Fibroblast of skin of right quadriceps (primary cell): ENCODE measurements at regions not wholly inside any gene's neighbourhood (a gene's known extent, or its start where the extent isn't known, plus 50 kb on each side); places are given as distances from the start of the nearest gene placed in this dataset.
"Not testable (repeated sequence)": the region's sequence is repeated elsewhere in the genome, so short reads cannot be mapped to it uniquely, and the experiment has no call there.

Experiments
- DNase-seq: peaks from one replicate; pipeline ENCODE4 v3.0.0-alpha.2; 2013

DNA sequence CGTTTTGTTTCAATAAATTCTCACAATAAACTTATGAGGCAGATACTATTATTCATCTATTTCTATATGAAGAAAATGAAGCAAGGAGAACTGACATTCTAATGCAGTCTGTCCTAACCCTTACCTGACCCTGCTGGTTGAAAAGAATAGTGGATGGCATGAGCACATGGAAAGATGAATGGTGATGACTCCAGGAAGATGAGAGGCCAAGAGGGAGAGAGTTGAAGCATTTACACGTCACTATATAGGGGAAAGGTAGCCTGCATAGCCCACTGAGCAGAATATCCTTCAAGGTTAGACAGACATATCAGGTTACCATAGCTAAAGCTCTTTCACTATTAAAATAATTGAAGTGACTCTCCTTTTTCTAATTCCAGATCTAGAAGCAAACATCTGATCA lies 163.9 kb upstream of the CDK1 start:
- DNase-seq: no peak

DNA sequence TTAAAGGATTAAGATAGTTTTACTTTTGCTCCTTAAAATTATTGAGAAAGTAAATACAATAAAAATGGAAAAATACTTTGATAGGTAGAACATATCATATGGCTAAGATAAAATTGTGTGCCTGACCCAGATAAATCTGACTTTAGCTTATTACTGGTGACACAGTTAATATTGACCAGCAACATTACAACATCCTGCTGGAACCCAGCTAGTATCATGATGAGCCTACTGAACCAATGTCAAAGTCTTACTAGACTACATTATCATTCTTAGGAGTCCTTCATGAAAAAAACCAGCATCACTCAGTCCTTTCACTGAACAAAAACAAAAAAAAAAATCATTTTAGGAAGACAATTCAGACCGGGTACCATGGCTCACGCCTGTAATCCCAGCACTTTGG lies 164.8 kb upstream of the CDK1 start:
- no peak for DNase-seq

DNA sequence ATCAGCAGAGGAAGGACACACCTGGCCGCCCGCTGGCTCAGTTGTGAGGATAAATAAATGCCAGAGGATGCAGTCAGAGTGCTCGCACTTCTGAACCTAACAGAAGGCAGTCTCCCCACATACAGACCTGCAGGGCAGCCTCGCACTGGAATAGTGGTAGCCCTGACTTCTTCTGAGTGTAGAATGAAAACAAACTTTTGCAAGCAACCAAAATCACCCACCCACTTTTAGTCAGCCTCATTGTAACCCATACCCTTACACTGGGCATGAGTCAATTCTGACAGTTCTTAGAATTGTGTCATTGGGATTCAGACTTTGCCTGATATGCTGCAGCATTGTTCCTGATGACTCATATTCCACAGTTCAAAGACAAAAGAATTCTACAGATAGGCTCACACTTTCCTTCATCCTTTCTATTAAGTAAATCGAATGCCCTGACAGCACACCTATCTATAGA lies 167.0 kb upstream of the CDK1 start:
- peak; percentile 75 for DNase-seq

DNA sequence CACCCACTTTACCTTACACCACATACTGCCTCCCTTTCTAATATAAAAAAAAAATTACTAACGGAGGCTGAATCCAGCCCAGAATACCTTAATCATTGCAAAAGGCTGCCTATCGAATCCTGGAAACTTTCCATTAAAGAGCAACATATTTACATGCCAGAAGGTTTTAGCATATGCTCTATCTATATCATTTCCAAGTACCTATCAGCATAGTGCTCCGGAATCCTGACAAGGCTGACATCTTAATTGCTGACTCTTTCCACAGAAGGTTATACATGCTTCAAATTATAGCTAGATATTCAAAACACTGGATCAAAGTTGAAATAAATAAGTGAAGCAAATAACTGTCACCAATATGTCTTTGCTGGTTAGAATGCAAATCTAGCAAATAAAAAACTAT lies 170.9 kb upstream of the CDK1 start:
- DNase-seq: no peak

DNA sequence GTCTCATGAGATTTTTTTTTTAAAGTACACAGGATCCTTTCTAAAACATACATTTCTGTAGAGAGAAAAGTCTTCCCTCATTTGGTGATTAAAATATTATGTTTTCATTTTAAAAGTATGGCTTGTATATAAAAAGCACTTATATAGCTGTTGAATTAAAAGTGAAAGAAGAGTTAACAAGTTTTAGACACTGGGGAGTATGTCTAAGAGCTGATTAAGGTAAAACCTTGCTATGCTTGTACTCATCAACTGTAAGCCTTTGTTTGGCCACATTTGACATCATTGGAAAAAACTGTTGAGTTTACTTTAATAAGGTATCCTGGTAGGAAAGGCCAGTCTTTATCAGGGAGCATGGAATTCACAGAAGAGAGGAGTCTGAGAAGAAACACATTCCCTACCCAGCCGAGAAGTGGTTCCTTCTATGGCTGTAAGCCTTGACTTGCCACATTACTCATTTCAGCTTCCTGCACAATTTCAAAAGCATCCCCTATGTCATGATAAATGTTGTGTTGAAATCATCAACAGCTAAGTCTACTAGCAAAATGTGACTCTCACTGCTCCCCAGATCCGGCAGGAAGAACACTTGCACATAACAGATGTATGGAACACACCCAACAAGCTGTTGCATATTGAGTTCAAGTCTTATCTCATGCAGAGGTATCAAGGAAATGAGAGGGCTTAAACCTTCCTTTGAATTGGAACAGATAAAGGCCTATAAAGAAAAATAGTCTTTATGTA lies 171.8 kb upstream of the CDK1 start:
- DNase-seq: peak; percentile 87

DNA sequence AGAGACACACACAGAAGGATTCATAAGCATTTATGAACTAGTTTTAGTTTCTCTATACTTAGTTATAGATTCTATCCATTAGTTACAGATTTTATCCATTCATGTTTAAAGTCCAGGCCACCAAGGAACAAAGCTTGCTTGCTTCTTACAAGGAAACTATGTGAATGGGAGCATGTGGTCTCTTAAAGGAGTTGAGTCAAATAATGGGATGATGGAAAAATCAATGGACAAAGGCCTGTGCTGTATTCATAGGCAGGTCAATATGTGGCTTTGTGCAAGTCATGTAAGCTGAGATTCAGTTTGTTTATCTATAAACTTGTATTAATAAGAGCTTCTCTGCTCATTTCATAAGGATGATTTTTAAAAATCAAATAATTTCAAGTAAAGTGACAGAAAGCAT lies 172.8 kb upstream of the CDK1 start:
- DNase-seq: no peak

DNA sequence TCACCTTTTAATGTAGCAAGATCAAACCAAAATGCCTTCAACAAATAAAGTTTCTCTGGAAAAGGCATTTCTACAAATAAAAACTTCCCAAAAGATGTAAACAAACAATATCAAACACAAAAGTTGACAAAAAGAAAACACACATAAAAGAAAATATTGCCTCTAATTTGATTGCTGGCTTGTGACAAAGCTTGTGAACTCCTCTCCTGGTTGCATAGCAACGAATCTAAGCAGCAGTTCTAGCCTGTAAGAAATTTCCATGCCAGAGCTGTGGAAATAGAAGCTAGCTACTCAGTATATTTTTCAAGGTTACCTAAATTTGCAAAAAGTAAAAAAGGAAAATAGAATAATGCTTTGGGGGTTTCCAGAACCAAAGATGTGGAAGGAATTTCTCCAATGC lies 173.9 kb upstream of the CDK1 start:
- DNase-seq: no peak

DNA sequence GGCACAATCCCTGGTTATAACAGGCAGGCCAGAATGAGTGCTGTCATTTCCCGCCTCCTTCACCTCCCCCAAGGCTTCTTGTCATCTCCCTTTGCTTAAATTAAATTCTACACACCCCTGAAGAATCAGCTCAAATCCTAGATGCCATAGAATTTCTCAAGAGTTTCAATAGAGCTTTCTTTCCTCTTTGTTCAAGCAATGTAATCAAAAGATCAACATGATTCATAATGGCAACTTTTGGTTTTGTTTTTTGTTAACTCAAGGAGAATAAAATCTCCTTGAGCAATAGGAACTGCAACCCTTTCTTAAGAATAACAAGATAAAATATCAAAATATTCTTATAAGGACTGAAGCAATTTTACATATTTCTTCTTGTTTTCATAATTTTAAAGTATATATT lies 180.8 kb upstream of the CDK1 start:
- no peak for DNase-seq

DNA sequence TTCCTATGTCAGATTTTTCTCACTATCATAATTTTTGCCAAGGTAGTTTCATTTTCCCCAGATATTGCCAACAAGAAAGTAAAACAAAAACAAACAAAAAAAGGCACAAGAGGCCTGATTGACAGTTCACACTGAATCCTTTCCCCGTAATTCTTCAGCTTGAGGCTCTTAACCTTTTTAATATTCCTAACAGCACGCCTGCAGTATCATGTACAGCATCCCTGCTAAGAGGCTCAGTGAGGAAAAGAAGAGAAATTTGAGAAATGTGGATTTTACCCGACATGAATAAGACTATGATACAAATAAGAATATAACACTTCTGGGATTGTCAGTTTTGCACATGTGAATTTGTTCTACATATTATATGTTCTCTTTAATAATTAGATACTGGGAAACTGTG lies 182.4 kb upstream of the CDK1 start:
- no peak for DNase-seq

DNA sequence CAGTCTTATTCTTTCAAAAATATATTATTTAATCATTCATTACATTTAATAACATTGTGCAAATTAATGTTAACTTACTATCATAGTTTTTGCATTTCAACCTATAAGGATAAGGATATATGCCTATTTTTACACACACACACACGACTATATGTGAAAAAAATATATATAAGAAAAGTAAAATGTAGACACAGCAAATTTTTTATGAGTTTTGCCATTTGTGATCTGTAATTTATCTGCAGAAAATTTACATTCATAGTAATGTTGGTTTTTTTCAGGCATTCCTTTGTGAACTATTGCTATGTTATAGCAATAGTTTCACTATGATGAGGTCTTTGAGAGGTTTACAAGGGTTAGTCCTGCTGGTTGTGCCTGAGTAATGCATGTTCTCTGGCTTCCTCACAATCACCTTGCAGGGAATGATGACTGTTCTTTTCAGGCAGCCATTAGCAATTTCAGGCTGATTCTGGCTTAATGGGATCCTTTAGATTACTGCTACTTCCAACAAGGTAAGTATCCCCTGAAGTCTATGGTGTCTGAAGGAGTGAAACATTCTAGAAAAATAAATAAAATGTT lies 183.7 kb upstream of the CDK1 start:
- DNase-seq: peak; percentile 13

DNA sequence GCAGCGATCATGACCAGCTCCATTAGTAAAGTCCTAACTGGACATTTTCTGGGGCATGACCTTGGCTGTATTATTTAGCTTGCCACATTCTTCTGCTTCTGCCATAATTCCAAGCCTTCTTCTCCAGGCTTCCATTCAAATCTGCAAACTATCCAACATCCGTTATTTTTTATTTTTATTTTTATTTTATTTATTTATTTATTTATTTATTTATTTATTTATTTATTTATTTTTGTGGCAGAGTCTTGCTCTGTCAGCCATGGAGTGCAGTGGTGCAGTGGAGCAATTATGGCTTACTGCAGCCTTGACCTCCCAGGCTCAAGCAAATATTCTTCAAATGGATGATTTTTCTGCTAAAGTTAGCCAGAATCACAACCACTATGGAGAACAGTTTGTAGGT lies 187.2 kb upstream of the CDK1 start:
- no peak for DNase-seq

DNA sequence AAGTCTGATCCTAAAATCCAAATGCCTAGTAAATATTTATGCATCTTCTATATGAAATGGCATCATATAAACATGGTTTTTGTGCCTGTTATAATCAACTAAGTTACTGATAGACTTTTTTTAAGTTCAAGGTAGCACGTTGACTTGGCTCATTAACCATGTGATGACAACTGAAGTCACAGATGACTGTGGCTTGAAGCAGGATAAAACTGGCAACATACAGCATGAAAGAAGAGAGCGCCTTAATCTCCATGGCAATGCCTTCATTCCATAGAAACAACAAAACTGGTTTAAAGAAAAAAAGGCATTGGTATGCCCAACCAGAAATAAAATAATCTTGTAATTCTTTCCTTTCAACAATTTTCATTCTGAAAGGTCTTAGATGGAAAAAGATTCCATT lies 188.9 kb upstream of the CDK1 start:
- DNase-seq: no peak

DNA sequence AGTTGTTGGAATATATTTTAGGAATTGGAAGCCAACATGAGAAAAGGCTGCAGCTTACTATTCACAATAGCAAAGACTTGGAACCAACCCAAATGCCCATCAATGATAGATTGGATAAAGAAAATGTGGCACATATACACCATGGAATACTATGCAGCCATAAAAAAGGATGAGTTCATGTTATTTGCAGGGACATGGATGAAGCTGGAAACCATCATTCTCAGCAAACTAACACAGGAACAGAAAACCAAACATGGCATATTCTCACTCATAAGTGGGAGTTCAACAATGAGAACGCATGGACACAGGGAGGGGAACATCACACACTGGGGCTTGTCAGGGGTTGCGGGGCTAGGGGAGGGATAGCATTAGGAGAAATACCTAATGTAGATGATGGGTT lies 192.1 kb upstream of the ANK3 start:
- not testable (repeated sequence) for DNase-seq

DNA sequence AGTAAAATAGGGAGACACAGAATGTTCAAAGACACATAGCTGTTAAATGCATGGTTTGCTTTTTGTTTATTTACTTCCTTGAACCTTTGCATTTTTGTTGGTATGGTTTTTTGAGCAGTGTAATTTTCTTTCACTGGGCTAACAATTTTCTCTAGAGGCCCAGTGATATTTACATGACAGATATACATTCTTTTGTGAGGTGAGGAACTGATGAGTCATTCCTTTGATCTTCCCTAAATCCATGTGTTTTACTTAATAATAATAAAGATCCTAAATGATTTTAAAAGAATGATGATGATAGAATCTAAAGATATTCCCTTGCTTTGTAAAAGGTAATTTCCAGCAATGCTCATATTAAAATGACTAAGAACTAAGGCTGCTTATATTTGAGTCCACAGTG lies 188.5 kb upstream of the ANK3 start:
- no peak for DNase-seq

DNA sequence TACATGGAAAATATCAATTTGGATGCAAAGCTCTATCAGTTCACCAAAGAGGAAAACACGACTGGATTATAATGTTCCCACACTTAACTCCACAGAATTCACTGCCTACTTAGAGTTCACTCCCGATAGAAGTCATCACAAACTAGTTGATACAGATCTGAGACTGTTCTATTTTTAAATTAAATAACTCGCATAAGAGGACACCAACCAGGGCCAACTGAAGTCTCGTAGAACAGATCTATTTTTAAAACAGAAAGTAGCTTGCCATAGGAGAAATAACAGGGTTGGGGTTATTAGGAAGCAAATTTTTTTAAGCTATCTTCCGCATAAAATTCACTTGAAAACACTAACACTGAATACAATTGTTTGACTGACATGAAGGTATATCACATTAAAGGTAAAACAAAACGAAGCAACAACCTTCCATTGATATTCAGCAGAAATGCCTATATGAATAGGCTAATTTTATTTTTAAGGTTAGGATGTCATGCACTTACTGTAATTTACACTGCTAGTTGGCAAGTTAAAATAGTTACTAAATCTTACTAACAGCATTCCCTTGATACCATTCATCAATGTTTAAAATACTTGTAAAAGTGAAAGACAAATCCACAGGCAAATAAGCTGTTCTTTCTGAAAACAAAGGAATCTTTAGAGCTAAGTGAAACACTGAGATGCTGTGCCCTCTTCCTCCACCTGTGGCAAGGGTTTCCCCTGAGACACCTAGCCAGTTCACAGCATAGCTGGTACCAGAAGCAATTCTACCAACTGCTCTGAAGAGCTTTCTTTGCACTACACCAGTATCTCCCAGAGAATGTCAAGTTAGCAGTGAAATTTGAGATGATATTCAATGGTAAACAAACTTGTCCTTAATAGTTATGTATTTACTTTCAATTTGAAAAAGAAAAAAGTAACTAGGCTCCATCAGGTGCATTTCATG lies 186.7 kb upstream of the ANK3 start:
- no peak for DNase-seq

DNA sequence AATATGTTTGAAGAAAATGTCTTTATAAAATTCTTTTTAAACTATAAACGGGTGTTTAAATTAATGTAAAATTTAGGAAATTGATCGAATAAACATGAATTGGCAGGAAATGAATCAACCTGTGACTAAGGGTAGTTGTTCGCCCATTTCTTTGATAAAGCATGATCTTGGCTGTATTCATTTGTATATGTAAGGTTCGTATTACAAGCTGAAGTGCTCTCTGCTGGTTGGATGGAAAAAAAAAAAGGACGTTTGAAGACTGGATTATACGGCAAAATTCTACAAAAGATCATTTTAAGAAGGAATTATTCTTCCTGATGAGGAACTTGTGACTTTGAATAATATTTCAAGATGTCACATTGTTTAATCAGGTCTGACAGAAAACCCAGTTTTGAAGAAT lies 185.4 kb upstream of the ANK3 start:
- no peak for DNase-seq

DNA sequence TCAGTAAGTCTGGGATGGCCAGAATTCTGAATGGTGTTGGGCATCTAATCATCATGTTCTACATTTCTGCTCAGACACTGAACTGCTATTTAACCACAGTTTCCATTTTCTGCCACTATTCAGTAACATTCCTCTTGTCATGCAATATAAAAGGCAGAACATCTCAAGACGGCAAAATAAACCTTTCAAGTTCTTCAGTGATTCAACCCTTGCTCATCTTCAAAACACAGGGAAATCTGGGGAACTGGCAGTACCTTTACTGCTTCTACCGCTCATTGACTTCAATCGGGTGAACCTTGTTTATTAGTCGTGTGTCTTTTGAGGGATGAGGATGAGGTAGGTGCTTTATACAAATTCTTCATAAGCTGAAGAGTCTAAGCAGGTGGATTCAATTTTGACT lies 184.7 kb upstream of the ANK3 start:
- DNase-seq: no peak

DNA sequence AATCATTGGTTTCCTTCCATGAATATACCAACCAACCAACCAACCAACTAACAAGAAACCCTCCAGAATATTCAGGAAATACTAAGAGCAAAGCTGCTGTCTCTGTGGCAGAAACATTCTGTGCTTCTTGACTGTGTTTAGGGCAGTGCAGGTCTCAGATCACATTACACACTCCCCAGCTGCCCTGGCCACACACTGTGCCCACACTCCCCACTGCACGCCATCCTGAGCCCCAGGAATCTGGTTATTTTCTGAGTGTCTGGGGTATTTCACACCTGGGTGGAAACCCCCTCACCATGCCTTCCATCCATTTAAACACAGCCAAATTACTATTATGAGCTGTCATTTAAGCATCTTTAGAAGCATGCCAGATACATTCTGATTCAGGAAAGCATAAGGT lies 183.7 kb upstream of the ANK3 start:
- no peak for DNase-seq

DNA sequence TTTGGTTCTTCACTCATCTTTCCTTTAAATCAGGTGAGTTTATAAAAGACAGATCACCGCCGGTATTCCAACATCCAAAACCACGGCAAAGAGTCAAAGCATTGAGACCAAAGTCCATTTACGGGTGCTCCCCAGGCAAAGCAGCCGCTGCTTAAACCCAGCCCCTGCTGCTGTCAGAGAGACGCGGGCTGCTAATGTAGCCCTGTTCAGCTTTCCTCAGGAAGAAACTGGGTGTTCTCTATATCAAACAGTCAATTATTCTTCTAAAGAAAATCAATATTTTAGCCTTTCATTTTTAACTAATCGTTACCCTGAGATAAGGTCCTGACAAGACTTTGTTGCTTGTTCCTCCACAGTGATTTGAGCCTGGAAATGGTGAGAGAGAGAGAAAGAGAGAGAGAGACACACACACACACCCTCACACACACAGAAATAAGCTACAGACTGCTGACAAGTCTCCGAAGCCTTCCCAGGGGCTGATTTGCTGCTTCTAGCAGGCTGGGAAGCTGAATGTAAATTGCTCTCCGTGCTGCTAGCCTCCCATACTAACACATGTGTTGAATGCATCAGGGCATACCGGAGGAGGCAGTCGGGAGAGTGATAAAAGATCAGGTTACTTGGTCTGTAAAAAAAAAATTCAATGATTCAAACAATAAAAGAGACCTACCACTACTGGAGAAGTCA lies 183.0 kb upstream of the ANK3 start:
- DNase-seq: peak; percentile 82

DNA sequence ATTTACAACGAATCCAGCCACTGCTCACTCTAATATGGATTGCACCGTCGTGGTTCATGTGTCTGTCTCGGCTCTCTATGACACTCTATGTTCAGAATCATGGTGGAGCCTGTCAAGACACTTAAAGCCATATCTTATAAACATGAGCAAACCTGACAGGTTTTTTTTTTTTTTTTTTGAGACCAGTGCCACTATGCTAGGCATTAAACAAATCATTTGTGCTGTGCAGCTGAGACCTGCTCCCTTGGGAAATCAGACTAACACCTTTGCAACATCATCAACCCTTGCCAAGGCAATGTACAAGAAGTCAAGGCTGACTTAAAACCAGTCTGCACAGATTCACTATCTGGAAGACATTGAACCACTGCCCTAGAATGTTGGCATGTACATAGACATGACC lies 181.2 kb upstream of the ANK3 start:
- no peak for DNase-seq

DNA sequence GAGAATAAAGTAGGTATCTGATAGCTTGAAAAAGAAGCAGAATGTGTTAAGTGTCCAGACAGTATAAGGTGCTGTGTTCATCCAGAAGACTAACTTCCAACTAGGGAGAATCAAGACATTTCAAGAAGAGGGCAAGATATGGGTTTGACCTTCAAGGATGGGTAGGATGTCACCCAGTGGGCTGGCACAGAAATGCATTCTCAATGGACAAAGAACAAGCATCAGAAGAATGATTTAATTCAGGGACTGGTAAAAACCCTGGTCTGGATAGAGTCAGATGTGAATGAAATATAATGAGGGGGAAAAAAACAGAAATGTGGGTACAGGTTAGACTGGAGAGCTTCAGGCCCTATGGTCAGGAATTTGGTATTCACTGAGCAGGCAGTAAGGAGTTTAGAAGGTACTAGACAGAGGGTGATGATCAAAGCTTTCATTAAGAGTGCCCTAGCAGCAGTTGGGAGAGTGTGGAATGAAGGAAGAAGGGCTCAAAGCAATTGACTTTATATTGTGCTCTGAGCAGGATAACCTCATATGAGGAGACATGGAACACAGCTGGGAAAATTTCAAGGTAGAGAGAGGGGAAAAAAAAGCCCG lies 180.7 kb upstream of the ANK3 start:
- DNase-seq: no peak

DNA sequence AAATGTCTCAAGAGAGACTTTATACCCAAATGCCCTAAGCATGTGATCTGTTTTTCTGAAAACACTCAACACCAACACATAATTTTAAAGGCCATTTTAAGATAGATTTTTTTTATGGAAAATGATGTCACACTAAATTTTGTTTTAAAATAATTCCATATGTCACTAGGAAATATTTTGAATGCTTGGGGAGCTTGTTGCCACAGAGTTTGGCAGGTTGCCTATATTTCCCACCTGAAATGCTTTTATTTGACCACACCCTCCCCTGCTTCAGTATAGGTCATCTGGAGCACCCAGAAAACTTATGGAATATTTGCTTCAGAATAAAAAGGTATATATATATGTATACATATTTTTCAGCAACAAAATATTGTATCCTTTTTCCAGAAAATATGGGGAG lies 180.0 kb upstream of the ANK3 start:
- no peak for DNase-seq

DNA sequence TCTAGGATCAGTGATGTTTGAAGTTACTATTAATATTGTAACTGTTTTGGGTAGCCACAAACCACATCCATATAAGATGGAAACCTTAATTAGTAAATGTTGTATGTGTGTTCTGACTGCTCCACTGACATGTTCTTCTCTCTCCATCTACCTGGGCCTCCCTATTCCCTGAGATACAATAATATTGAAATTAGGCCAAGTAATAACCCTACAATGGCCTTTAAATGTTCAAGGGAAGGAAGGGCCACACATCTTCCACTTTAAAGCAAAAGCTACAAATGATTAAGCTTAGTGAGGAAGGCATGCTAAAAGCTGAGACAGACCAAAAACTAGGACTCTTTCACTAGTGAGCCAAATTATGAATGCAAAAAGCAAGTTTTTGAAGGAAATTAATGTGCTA lies 176.4 kb upstream of the ANK3 start:
- no peak for DNase-seq
